WTC11 (cell line): ENCODE measurements at regions not wholly inside any gene's neighbourhood (a gene's known extent, or its start where the extent isn't known, plus 50 kb on each side); places are given as distances from the start of the nearest gene placed in this dataset.

Source experiments
- ATAC-seq: fragments of 200-7000 bp; cut with Tn5 transposase; 2 replicates; pipeline ENCODE4 v1.10.0; 2021; ENCODE audit warnings: mild to moderate bottlenecking, moderate library complexity
- CTCF ChIA-PET: fragments of 300-600 bp; sonication (Branson Sonifier 250); formaldehyde crosslinking; loops from one replicate; lab custom pipeline; 2021; ENCODE audit warnings: antibody characterized with exemption; lab: Charles Lee
- POLR2A ChIA-PET: fragments of 350-600 bp; sonication (Branson Sonifier 250); formaldehyde crosslinking; loops from one replicate; lab custom pipeline; 2021; ENCODE audit warnings: antibody characterized with exemption; lab: Charles Lee
- DNase-seq: peaks from one replicate; pipeline ENCODE4 v3.0.0; 2021; ENCODE audit warnings: low spot score
- H3K27ac Mint-ChIP-seq: 2 replicates; pipeline ENCODE4 v1.8.0; 2021; ENCODE audit warnings: mixed read lengths
- H3K27me3 Mint-ChIP-seq: 2 replicates; pipeline ENCODE4 v1.8.0; 2021; ENCODE audit warnings: low read depth, mild to moderate bottlenecking, moderate library complexity, mixed read lengths
- H3K36me3 Mint-ChIP-seq: 2 replicates; pipeline ENCODE4 v1.8.0; 2021; ENCODE audit warnings: mixed read lengths
- H3K4me1 Mint-ChIP-seq: 2 replicates; pipeline ENCODE4 v1.8.0; 2022; ENCODE audit warnings: mixed read lengths
- H3K4me3 Mint-ChIP-seq: 2 replicates; pipeline ENCODE4 v1.8.0; 2021; ENCODE audit warnings: mild to moderate bottlenecking, moderate library complexity, mixed read lengths
- H3K9me3 Mint-ChIP-seq: 2 replicates; pipeline ENCODE4 v1.8.0; 2021; ENCODE audit warnings: mixed read lengths
- AFF4 ChIP-seq: sonication (generic); formaldehyde crosslinking; IDR thresholded peaks from 2 replicates; pipeline ENCODE4 v1.8.1; 2023; ENCODE audit warnings: mild to moderate bottlenecking, missing genetic modification reagents, borderline replicate concordance
- AR ChIP-seq: fragments of 250-450 bp; sonication (Bioruptor Pico); IDR thresholded peaks from 2 replicates; pipeline ENCODE4 v1.9.0; 2021; ENCODE audit warnings: mild to moderate bottlenecking
- ATF1 ChIP-seq: sonication (generic); formaldehyde crosslinking; IDR thresholded peaks from 2 replicates; pipeline ENCODE4 v1.8.1; 2023; ENCODE audit warnings: mild to moderate bottlenecking, moderate library complexity, missing genetic modification reagents
- FOXP1 ChIP-seq: sonication (generic); formaldehyde crosslinking; IDR thresholded peaks from 2 replicates; pipeline ENCODE4 v1.8.0; 2022; ENCODE audit warnings: missing genetic modification reagents, mild to moderate bottlenecking, moderate library complexity, borderline replicate concordance
- FOXP4 ChIP-seq: sonication (generic); formaldehyde crosslinking; IDR thresholded peaks from 2 replicates; pipeline ENCODE4 v1.8.0; 2022; ENCODE audit warnings: mild to moderate bottlenecking, missing genetic modification reagents
- IRF1 ChIP-seq: sonication (generic); formaldehyde crosslinking; IDR thresholded peaks from 2 replicates; pipeline ENCODE4 v1.8.0; 2023; ENCODE audit warnings: missing genetic modification reagents
- IRF2 ChIP-seq: sonication (generic); formaldehyde crosslinking; IDR thresholded peaks from 2 replicates; pipeline ENCODE4 v1.8.0; 2022; ENCODE audit warnings: low read depth, missing genetic modification reagents, borderline replicate concordance
- NFYB ChIP-seq: sonication (generic); formaldehyde crosslinking; conservative IDR thresholded peaks from 2 replicates; pipeline ENCODE4 v1.8.0; 2022; ENCODE audit warnings: low read depth, missing genetic modification reagents
- PRRX2 ChIP-seq: fragments of 250-450 bp; sonication (Bioruptor Pico); IDR thresholded peaks from 2 replicates; pipeline ENCODE4 v1.8.0; 2021; ENCODE audit warnings: mild to moderate bottlenecking
- RELA ChIP-seq: sonication (generic); formaldehyde crosslinking; IDR thresholded peaks from 2 replicates; pipeline ENCODE4 v1.8.1; 2022; ENCODE audit warnings: missing genetic modification reagents, mild to moderate bottlenecking, borderline replicate concordance
- SOX15 ChIP-seq: fragments of 250-450 bp; sonication (Bioruptor Pico); IDR thresholded peaks from 2 replicates; pipeline ENCODE4 v1.9.0; 2021; ENCODE audit warnings: mild to moderate bottlenecking
- TEAD1 ChIP-seq: sonication (generic); formaldehyde crosslinking; IDR thresholded peaks from 2 replicates; pipeline ENCODE4 v1.8.0; 2022; ENCODE audit warnings: mild to moderate bottlenecking, missing genetic modification reagents
- ZBTB43 ChIP-seq: sonication (generic); formaldehyde crosslinking; IDR thresholded peaks from 2 replicates; pipeline ENCODE4 v1.8.1; 2023; ENCODE audit warnings: mild to moderate bottlenecking, missing genetic modification reagents
- ZMAT4 ChIP-seq: fragments of 250-450 bp; sonication (Bioruptor Pico); IDR thresholded peaks from 2 replicates; pipeline ENCODE4 v1.9.0; 2021; ENCODE audit warnings: mild to moderate bottlenecking
- ZNF121 ChIP-seq: sonication (generic); formaldehyde crosslinking; IDR thresholded peaks from 2 replicates; pipeline ENCODE4 v1.8.0; 2023; ENCODE audit warnings: missing genetic modification reagents
- ZNF232 ChIP-seq: sonication (generic); formaldehyde crosslinking; IDR thresholded peaks from 2 replicates; pipeline ENCODE4 v1.8.0; 2022; ENCODE audit warnings: mild to moderate bottlenecking, missing genetic modification reagents
- ZNF281 ChIP-seq: sonication (generic); formaldehyde crosslinking; IDR thresholded peaks from 2 replicates; pipeline ENCODE4 v1.8.0; 2023; ENCODE audit warnings: mild to moderate bottlenecking, missing genetic modification reagents
- ZNF416 ChIP-seq: fragments of 250-450 bp; sonication (Bioruptor Pico); IDR thresholded peaks from 2 replicates; pipeline ENCODE4 v1.9.0; 2021; ENCODE audit warnings: mild to moderate bottlenecking, inconsistent platforms
- ZNF425 ChIP-seq: fragments of 250-450 bp; sonication (Bioruptor Pico); conservative IDR thresholded peaks from 2 replicates; pipeline ENCODE4 v1.9.0; 2021; ENCODE audit warnings: mild to moderate bottlenecking
- ZNF671 ChIP-seq: fragments of 250-450 bp; sonication (Bioruptor Pico); IDR thresholded peaks from 2 replicates; pipeline ENCODE4 v1.8.0; 2021; ENCODE audit warnings: mild to moderate bottlenecking

GRCh38 chr2:150266931-150267330, 220.5 kb downstream of the RND3 start (continued):
- TF ChIP-seq AFF4 (no peak), AR (CRISPR knock-in tag) (no peak), TEAD1 (CRISPR knock-in tag) (no peak), ZNF671 (no peak), NFYB (CRISPR knock-in tag) (no peak), ZNF232 (no peak), FOXP1 (no peak), IRF1 (no peak), ATF1 (CRISPR knock-in tag) (no peak), RELA (CRISPR knock-in tag) (no peak)

GRCh38 chr2:150264442-150264841, 223.0 kb downstream of the RND3 start:
- Mint-ChIP-seq H3K9me3 (peaks cover 40% of the 10 kb centered on the region), H3K27me3 (no peaks in the 10 kb centered on the region), H3K36me3 (peaks cover 24% of the 10 kb centered on the region), H3K4me3 (no peak overlapping the region), H3K27ac (no peak overlapping the region), H3K4me1 (peaks cover 59% of the 10 kb centered on the region)
- POLR2A ChIA-PET = no interaction called here
- no peak for ATAC-seq
- DNase-seq = no peak
- no peak for TF ChIP-seq SOX15 (CRISPR knock-in tag)
- TF ChIP-seq ZBTB43 (CRISPR knock-in tag) = no peak
- TF ChIP-seq ZMAT4 = no peak
- no peak for TF ChIP-seq ZNF121 (CRISPR knock-in tag)
- TF ChIP-seq ZNF425 (CRISPR knock-in tag) = no peak
- no peak for TF ChIP-seq FOXP4
- no peak for TF ChIP-seq ZNF416 (CRISPR knock-in tag)
- TF ChIP-seq PRRX2 (CRISPR knock-in tag) = no peak
- no peak for TF ChIP-seq IRF2 (CRISPR knock-in tag)
- TF ChIP-seq ZNF281 (CRISPR knock-in tag) = no peak
- TF ChIP-seq ZNF671 = no peak
- CTCF ChIA-PET = no interaction called here
